T-helper 2 cell treated with Interferon-gamma antibody and Interleukin-4, amounts not matched to agents 5 μg/mL and 100 μg/mL, for 36 hours (primary cell): ENCODE measurements at regions not wholly inside any gene's neighbourhood (a gene's known extent, or its start where the extent isn't known, plus 50 kb on each side); places are given as distances from the start of the nearest gene placed in this dataset.

ENCODE experiments used
- DNase-seq: peaks from one replicate; pipeline ENCODE4 v3.0.0; 2021; ENCODE audit warnings: low spot score
- H3K27ac Mint-ChIP-seq: one replicate; pipeline ENCODE4 v1.8.0; 2021; ENCODE audit warnings: mild to moderate bottlenecking, mixed read lengths
- H3K27me3 Mint-ChIP-seq: one replicate; pipeline ENCODE4 v1.8.0; 2021; ENCODE audit warnings: low read depth, mixed read lengths
- H3K36me3 Mint-ChIP-seq: one replicate; pipeline ENCODE4 v1.8.0; 2021; ENCODE audit warnings: low read depth, mixed read lengths
- H3K4me1 Mint-ChIP-seq: one replicate; pipeline ENCODE4 v1.8.0; 2021; ENCODE audit warnings: low read depth, mixed read lengths
- H3K4me3 Mint-ChIP-seq: one replicate; pipeline ENCODE4 v1.8.0; 2022; ENCODE audit warnings: mild to moderate bottlenecking, moderate library complexity, mixed read lengths
- H3K9me3 Mint-ChIP-seq: one replicate; pipeline ENCODE4 v1.8.0; 2021; ENCODE audit warnings: mixed read lengths

GRCh38 chr15:81449836-81450474, 75.9 kb upstream of the TMC3 start:
- H3K27ac Mint-ChIP-seq = no peak overlapping the region
- H3K36me3 Mint-ChIP-seq = no peaks in the 10 kb centered on the region
- no peaks in the 10 kb centered on the region for H3K4me1 Mint-ChIP-seq
- no peak overlapping the region for H3K4me3 Mint-ChIP-seq
- H3K27me3 Mint-ChIP-seq = peaks cover 16% of the 10 kb centered on the region
- DNase-seq = no peak
- H3K9me3 Mint-ChIP-seq = no peaks in the 10 kb centered on the region

GRCh38 chr15:81443040-81443820, 69.2 kb upstream of the TMC3 start:
- Mint-ChIP-seq H3K27me3 (peaks cover 24% of the 10 kb centered on the region), H3K36me3 (no peaks in the 10 kb centered on the region), H3K4me1 (no peaks in the 10 kb centered on the region), H3K9me3 (no peaks in the 10 kb centered on the region), H3K27ac (no peak overlapping the region), H3K4me3 (no peak overlapping the region)
- DNase-seq = no peak

GRCh38 chr15:81442454-81442853, 68.4 kb upstream of the TMC3 start:
- no peak for DNase-seq
- Mint-ChIP-seq H3K4me1 (no peaks in the 10 kb centered on the region), H3K27me3 (peaks cover 20% of the 10 kb centered on the region)

GRCh38 chr15:81434851-81435250, 60.8 kb upstream of the TMC3 start:
- H3K27ac Mint-ChIP-seq = no peak overlapping the region
- peaks cover 19% of the 10 kb centered on the region for H3K27me3 Mint-ChIP-seq
- no peaks in the 10 kb centered on the region for H3K36me3 Mint-ChIP-seq
- no peak overlapping the region for H3K4me3 Mint-ChIP-seq
- no peaks in the 10 kb centered on the region for H3K9me3 Mint-ChIP-seq
- DNase-seq = no peak
- H3K4me1 Mint-ChIP-seq = no peaks in the 10 kb centered on the region

More at GRCh38 chr15:81442454-81442853, 68.4 kb upstream of the TMC3 start:
- Mint-ChIP-seq H3K9me3 (no peaks in the 10 kb centered on the region), H3K36me3 (no peaks in the 10 kb centered on the region), H3K4me3 (no peak overlapping the region), H3K27ac (no peak overlapping the region)

- Mint-ChIP-seq H3K27me3 (peaks cover 29% of the 10 kb centered on the region), H3K27ac (no peak overlapping the region), H3K36me3 (no peaks in the 10 kb centered on the region), H3K4me1 (no peaks in the 10 kb centered on the region), H3K4me3 (no peak overlapping the region), H3K9me3 (no peaks in the 10 kb centered on the region)
- no peak for DNase-seq
Observed at GRCh38 chr15:81433462-81433861, 59.4 kb upstream of the TMC3 start.

- no peaks in the 10 kb centered on the region for H3K4me1 Mint-ChIP-seq
Observed at GRCh38 chr15:81432179-81432578, 58.2 kb upstream of the TMC3 start.

GRCh38 chr15:81427176-81427575, 53.2 kb upstream of the TMC3 start:
- Mint-ChIP-seq H3K4me3 (no peak overlapping the region), H3K9me3 (no peaks in the 10 kb centered on the region), H3K27ac (no peak overlapping the region), H3K36me3 (no peaks in the 10 kb centered on the region), H3K27me3 (peaks cover 28% of the 10 kb centered on the region), H3K4me1 (no peaks in the 10 kb centered on the region)
- DNase-seq = no peak

More at GRCh38 chr15:81432179-81432578, 58.2 kb upstream of the TMC3 start:
- DNase-seq = no peak
- Mint-ChIP-seq H3K27ac (no peak overlapping the region), H3K4me3 (no peak overlapping the region), H3K36me3 (no peaks in the 10 kb centered on the region), H3K9me3 (no peaks in the 10 kb centered on the region), H3K27me3 (peaks cover 32% of the 10 kb centered on the region)

GRCh38 chr15:81425905-81426304, 51.9 kb upstream of the TMC3 start:
- Mint-ChIP-seq H3K36me3 (no peaks in the 10 kb centered on the region), H3K4me3 (no peak overlapping the region), H3K27ac (no peak overlapping the region), H3K27me3 (peaks cover 22% of the 10 kb centered on the region), H3K9me3 (no peaks in the 10 kb centered on the region), H3K4me1 (no peaks in the 10 kb centered on the region)
- no peak for DNase-seq
